HG02938 (cell line): ENCODE measurements at regions not wholly inside any gene's neighbourhood (a gene's known extent, or its start where the extent isn't known, plus 50 kb on each side); places are given as distances from the start of the nearest gene placed in this dataset.
"Not testable (repeated sequence)": the region's sequence is repeated elsewhere in the genome, so short reads cannot be mapped to it uniquely, and the experiment has no call there.

Experiments
- ATAC-seq: cut with Tn5 transposase; IDR thresholded peaks from one replicate; pipeline ENCODE4 v1.9.1; 2021; ENCODE audit warnings: mild to moderate bottlenecking, moderate library complexity; ENCODE audit not compliant: unreplicated experiment

- ATAC-seq, result no peak
Measured at GRCh38 chr4:188372058-188372457, 232.8 kb downstream of the TRIML1 start.

DNA sequence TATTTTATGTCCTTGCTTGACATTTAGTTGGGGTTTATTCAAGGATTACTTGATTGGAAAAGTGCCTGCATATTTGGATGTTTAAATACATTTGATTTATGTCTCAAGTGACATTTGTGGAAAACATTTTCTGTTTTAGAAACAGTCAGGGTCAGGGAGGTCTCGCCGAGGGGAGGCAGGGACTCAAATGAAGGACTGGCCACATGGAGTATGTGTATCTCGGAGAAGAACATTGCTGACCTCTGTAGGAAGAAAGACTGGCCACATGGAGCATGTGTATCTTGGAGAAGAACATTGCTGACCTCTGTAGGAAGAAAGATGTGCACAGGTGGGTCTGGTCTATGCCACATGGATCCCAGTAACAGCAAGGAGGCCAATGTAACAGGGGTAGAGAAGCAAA lies 233.6 kb downstream of the TRIML1 start:
- no peak for ATAC-seq

GRCh38 chr4:188374871-188375270 lies 235.6 kb downstream of the TRIML1 start:
- no peak for ATAC-seq

- no peak for ATAC-seq
Measured at GRCh38 chr4:188377816-188378215, 238.6 kb downstream of the TRIML1 start.

- ATAC-seq, result no peak
Measured at GRCh38 chr4:188383180-188383579, 243.9 kb downstream of the TRIML1 start.

DNA sequence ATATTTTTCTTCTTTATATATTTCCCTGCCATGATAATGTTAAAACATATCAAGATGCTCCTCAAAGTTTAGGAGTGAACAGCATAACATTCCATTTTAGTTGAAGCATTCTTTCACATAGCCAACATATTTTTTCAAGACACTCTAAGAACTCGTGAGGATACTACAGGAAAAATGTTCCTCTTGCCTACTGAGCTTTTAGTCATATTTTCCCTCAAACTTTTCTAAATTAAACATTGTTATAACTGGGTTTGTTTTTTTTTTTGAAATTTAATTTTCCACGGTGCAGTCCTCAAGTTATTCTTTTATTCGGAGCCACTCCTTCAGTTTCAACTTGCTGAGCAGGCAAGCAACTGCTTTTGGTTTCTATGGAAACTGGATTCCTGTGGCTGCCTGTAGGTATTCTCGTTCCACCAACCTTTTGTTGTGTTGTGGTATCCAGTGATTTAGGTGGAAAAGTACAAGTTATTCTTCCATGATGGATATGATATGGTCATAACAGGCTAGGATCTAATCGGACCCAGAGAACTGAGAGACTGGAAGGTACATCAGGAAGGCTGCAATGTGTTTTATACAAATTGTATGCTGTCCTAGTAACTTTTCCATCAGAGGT lies 248.0 kb downstream of the TRIML1 start:
- no peak for ATAC-seq

- not testable (repeated sequence) for ATAC-seq
Measured at GRCh38 chr4:188391349-188391748, 252.1 kb downstream of the TRIML1 start.

GRCh38 chr4:188396037-188396436 lies 256.8 kb downstream of the TRIML1 start:
- no peak for ATAC-seq

DNA sequence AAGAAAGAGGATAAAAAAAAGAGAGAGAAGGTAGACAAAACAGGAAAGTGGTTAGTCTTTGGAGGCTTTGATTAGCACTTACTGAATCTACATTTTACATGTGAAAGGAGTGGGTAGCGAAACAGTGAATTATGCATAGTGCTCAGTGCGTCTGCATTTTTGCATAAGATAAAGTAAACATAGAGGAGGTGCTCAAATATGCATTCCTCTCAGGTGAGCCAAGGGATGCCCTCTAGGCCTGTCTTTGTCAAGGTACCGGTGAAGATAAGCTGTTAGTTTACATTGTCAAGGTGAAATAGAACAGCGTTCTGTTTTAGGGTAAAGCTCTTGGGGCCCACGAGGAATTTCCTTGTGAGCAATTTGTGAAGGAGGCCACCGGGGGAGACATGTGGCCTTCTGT lies 260.6 kb downstream of the TRIML1 start:
- ATAC-seq, result no peak

DNA sequence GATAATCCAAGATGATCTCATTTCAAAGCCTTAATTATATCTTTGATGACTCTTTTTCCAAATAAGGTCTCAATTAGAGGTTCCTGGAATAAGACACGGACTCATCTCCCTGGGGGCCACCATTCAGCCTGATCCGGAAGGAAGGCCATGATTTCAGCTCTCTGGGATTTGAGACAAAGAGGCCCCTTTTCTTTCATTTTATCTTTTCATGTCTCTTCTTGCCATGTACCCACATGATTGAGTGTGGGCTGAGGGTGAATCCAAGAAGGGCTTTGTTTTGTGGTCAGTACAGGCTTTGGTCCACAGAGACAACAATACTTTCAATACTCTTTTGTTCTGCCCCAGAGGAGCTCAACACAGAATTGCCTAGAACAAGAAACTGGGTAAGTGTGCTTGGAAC lies 261.2 kb downstream of the TRIML1 start:
- no peak for ATAC-seq

DNA sequence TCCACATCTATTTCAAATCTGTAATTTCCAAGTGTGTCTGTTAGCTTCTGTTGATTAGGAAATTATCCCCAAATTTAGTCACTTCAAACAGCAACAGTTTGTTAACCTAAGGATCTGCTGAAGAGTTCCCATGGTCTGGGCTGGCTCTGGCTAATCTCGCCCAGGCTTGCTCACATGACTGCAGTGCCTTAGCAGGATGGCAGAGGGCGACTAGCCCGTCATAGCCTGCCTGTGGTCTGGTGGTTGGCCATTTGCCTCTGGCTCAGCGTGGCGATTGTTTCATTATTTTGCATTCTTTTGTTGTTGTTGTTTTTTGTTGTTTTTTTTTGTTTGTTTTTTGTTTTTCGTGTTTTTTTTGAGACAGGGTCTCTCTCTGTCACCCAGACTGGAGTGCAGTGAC lies 264.0 kb downstream of the TRIML1 start:
- no peak for ATAC-seq

DNA sequence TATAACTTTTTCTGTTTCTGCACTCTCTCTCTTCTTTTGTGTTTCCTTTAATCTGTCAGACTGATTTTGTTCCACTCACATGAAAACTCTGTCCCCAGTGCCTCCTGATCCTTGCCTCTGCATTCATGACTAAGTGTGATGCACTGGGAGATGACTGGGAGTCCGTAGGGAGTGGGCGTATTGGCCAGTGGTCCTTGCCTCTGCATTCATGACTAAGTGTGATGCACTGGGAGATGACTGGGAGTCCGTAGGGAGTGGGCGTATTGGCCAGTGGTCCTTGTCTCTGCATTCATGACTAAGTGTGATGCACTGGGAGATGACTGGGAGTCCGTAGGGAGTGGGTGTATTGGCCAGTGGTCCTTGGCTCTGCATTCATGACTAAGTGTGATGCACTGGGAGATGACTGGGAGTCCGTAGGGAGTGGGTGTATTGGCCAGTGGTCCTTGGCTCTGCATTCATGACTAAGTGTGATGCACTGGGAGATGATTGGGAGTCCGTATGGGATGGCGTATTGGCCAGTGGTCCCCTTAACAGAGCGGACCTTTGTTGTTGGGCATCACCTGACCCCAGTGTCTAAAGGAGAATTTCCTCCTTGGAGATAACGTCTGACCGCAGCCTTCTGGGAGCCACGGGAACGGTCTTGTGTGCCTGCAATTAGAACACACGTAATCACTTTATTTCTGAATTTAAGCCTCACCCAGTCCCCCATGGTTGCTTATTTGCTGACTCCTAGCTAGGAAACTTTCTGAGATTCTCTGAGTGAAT lies 266.0 kb downstream of the TRIML1 start:
- ATAC-seq, result not testable (repeated sequence)

DNA sequence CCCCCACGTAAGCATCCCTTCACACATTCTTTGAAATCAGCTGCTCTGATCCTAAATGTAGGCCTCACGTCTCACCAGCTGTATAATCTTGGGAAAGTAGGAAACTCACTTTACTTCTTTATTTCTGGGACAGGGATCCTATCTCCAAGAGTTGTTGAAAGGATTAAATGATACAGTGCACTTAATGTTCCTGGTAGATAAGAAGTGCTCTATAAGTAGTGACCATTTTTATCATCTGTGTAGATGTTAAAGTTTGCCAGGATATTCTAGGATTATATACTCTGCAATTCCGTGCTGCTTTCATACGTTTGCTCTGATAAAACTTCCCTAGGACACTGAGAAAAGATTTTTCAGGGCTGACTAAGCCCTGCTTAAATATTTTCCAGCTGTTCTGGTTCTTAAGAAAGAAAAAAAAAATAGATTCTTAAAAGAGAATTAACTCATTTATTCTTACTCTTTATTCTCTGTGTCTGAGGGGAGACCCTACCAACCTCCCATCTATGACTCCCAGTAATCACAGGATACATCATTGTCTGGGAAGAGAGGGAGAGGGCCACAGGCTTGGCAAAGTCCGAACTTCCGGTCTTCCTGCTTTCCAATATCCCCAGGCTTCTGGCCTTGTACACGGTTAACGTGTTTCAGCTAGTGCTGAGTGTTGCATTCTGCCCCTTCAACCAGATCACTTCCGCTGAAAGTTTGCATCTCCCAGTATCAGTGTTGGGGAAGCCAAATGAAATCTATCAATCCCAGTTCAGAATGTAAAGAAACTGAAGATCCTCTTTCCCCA lies 269.2 kb downstream of the TRIML1 start:
- ATAC-seq, result no peak

- ATAC-seq, result no peak
Measured at GRCh38 chr4:188409851-188410250, 270.6 kb downstream of the TRIML1 start.

DNA sequence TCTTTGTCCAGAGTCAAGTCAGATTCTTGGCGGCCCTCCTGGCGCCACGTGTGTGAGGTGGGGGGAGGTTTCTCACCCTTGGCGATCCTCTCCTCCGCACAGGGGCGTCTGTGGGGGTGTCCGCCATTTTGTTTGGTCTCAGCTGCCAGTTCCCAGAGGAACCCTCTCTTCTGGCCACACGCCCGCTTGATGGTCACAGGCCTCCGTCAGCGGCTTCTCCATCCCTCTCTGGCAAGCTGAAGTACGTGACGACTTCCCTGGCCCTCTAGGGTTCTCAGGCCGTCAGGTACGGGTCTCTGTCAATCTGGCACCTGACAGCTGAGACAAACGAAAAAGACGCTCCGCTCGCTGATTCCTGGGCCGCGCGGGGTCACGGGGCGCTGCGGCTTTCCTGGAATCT lies 272.6 kb downstream of the TRIML1 start:
- no peak for ATAC-seq

GRCh38 chr4:188412499-188412898 lies 273.3 kb downstream of the TRIML1 start:
- no peak for ATAC-seq

DNA sequence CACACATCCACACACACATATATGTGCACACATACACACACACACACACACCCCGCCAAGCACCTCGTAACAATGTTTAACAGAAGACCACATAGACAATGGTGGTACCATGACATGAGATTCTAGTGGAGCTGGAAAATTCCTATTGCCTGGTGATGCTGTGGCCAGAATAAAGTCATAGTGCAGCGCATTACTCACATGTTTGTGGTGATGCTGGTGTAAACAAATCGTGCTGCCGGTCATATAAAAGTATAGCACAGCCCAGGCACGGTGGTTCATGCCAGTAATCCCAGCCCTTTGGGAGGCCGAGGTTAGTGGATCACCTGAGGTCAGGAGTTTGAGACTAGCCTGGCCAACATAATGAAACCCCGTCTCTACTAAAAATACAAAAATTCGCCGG lies 275.2 kb downstream of the TRIML1 start:
- ATAC-seq, result no peak

DNA sequence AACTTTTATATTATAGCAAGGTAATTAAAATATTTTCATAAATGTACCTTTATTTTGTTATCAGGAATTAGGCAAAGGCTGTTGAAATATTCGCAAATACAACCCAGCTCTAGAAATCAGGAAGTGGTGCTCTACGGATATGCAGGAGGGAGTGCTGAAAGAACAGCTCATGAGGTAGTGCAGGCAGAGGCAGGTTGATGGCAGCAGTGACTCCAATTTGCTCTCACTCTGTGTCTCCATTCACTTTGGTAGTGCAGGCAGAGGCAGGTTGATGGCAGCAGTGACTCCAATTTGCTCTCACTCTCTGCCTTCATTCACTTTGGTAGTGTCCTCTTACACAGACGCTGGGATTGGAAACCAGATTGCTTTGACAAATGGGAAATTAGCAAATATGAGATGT lies 277.9 kb downstream of the TRIML1 start:
- no peak for ATAC-seq

DNA sequence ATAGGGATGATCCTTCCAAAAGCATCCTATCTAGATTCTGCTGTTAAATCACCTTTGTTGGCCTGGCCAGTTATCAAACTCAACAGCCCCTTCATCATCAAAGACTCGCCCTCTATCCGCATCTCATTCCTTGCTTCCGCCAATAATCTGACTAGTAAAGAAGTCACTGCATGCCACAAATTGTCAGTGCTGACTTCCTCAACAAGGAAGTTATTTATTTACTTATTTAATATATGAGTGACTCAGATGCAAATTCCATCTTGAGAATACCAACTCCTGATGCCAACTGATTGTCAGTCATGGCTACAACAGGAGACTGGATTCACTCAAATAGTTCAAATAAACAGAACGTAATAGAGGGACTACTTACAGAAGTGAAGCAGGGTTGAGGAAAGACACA lies 283.8 kb downstream of the TRIML1 start:
- ATAC-seq, result no peak

DNA sequence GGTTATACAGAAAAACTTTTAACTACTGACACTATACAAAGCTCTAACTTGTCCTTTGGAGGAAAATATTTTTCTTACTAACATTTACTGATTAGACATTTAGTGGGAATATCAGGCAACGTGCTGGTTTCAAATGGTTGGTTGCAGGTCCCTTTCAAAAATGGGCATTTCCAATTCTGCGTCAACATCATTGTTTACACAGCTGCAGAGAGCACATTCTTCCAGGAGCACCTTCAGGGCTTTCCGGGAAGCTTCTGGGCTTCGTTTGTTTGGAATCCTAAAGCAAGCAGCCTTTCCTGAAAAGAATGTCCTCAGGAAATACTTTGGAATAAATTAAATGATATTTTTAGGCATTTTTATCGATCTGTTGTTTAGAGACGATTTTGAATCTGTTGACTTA lies 289.7 kb downstream of the TRIML1 start:
- ATAC-seq, result no peak

- ATAC-seq, result no peak
Measured at GRCh38 chr4:188429965-188430364, 290.7 kb downstream of the TRIML1 start.

GRCh38 chr4:188430384-188430783 lies 291.1 kb downstream of the TRIML1 start:
- ATAC-seq, result no peak
